SH-SY5Y (cell line): ENCODE measurements at regions not wholly inside any gene's neighbourhood (a gene's known extent, or its start where the extent isn't known, plus 50 kb on each side); places are given as distances from the start of the nearest gene placed in this dataset.

ENCODE experiments used
- GATA2 ChIP-seq: IDR thresholded peaks from 2 replicates; pipeline ENCODE4 v1.6.1; 2011; ENCODE audit warnings: mild to moderate bottlenecking, low read depth, low read length
- GATA3 ChIP-seq: IDR thresholded peaks from 2 replicates; pipeline ENCODE4 v1.6.1; 2011; ENCODE audit warnings: low read depth, mild to moderate bottlenecking, low read length, moderate library complexity

DNA sequence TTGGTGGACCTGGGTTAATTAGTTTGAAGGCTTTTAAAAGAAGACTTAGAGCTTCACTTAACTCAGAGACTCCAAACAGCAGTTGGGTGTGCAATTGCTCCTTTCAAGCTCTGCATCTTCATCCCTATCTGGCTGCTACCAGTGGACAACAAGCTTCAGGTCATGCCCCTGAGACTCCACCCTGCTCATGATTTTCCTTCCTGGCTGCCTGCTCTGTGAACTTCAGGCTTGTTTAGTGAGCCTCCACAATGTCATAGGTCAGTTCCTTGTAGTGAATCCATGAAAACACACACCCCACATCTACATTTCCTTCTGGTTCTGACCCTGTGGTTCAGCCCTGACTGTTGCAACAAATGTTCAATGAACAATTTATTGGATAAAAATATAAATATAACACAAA lies 61.1 kb upstream of the MARCKS start:
- TF ChIP-seq GATA2 (no peak), GATA3 (no peak)
